Uterus (tissue), 2 donors: ENCODE measurements at regions not wholly inside any gene's neighbourhood (a gene's known extent, or its start where the extent isn't known, plus 50 kb on each side); places are given as distances from the start of the nearest gene placed in this dataset.
"Not testable (repeated sequence)": the region's sequence is repeated elsewhere in the genome, so short reads cannot be mapped to it uniquely, and the experiment has no call there.

Source experiments
- CTCF ChIP-seq, 4 experiments: fragments of 200-600 bp in 2 of 4; fragments of 450-650 bp in 2 of 4; sonication (generic) in 2 of 4; IDR thresholded peaks; one replicate each; pipeline ENCODE4 v1.5.1; 2016 to 2019; ENCODE audit warnings: antibody characterized with exemption in 4 of 4, mild to moderate bottlenecking in 2 of 4, moderate library complexity in 1 of 4
- POLR2A ChIP-seq, 2 donors: fragments of 450-650 bp; IDR thresholded peaks; one replicate each; pipeline ENCODE4 v1.6.1; 2016; ENCODE audit warnings: antibody characterized with exemption in 2 of 2, mild to moderate bottlenecking in 1 of 2, moderate library complexity in 1 of 2

- TF ChIP-seq CTCF, POLR2A (IDR thresholded peaks at IDR 0.05): not testable (repeated sequence)
These were observed 107.6 kb downstream of the FBXO8 start for GRCh38 chr4:174175836-174176235.
